GM21360 (cell line): ENCODE measurements at regions not wholly inside any gene's neighbourhood (a gene's known extent, or its start where the extent isn't known, plus 50 kb on each side); places are given as distances from the start of the nearest gene placed in this dataset.
A peak's percentile ranks its signal among the peaks of the same experiment; 100 is the strongest.

ENCODE experiments used
- ATAC-seq: cut with Tn5 transposase; IDR thresholded peaks from one replicate; pipeline ENCODE4 v1.9.1; 2021; ENCODE audit warnings: mild to moderate bottlenecking, moderate library complexity; ENCODE audit not compliant: unreplicated experiment

DNA sequence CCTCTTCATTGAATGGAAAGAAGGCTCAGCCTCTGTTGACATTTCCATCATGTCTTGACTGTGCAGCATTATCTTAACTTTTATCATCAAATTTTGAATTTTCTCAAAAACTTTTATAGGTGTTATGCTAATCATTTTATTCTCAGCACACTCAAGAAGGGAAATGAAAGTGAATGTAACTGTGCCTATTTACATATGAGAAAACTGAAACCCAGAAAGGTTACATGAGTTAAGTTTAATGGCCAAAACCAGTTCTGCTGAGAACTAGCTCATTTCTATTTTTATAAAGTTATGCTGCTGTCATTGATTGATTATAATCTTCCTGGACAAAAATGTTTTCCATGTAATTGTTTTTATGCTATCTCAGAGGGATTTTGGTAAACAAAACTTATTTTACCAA, 618.8 kb upstream of the NRXN1 start:
- ATAC-seq: peak; percentile 84

DNA sequence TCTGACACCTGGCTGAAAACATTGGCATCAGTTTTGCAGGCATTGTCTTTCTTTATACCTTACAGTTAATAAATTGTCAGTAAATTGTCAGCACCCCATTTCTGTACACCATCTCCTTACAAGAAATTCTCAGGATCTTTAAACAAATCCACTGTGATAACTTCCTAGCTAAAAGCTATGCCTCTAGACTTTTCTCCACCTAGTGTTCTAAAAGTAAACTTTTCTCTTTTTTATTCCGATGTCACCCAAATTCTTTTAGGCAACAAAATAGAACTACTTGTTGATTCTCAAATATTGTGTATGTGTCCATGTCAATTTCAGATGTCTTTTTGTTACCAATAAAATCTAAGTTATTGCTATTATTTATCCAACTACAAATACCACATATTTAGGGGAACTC, 617.4 kb upstream of the NRXN1 start:
- ATAC-seq: no peak

DNA sequence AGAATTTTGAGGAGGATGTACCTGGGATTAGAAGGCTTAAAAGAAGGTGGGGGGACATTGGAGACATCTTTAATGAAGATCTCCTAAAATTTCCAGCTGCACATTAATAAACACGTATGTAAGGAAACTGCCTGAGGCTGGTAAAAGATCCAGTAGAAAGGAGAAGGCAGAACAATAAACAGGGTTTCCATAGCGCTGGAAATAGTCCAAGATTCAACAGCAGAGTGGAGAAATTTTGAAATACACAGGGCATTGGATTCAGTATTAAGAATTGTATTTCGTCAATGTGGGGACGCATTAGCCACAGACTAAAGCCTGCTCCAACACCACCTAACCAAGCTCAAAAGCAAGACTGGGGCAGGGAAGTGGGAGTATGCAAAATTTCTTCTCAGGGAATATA, 606.9 kb upstream of the NRXN1 start:
- ATAC-seq: no peak

DNA sequence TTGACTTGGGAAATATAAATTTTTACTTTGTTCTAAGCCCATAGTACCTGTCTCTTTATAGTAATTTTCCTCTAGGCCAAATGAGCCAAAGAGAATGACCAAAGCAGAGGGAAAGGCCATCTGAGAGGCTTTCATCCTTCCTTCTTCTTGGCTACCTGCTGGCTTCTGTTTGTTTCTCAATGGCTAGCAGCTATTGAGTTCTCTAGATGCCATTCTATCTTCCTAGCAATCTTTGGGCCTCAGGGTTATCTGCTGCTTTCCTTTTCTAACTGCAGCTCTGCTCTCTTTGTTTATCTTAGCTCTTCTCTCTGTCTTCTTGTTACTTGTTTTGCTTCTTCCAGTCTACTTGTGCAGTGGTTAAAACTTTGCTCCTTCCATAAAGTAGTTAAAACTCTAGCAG, 601.1 kb upstream of the NRXN1 start:
- ATAC-seq: no peak

DNA sequence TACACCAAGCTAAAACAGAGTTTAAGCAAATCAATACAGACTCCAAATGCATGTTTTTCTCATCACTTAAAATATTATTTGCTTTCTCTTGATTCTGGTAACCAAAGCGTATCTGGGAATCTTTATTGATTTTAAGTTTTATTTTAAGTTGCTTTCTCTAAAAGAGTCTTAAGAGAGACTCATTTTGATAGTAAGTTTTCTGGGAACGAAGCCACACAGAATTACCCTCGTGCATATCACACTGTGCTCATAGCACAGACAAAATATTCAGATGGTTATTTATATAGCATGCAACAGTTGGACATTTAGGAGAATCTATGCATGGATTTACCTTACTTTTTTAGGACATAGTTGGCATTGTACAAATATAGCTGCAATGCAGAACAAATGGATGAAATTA, 597.5 kb upstream of the NRXN1 start:
- no peak for ATAC-seq

DNA sequence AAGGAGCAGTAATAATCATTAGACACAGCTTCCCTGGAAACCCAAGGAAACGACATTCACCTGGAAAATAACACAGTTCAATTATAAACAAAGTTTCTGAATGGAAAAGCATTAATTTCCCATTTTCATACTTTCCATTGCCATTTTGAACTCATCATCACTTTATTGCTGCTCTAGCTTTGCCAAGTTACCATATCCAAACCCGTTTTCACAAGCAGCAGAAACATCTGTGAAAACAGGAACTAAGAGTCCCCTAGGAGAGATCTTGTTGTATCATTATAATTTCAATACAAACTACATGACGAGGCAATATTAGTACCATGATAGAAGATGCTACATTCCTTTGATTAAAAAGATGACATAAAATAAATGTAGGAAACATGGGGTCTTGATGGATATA, 597.0 kb upstream of the NRXN1 start:
- ATAC-seq: no peak

DNA sequence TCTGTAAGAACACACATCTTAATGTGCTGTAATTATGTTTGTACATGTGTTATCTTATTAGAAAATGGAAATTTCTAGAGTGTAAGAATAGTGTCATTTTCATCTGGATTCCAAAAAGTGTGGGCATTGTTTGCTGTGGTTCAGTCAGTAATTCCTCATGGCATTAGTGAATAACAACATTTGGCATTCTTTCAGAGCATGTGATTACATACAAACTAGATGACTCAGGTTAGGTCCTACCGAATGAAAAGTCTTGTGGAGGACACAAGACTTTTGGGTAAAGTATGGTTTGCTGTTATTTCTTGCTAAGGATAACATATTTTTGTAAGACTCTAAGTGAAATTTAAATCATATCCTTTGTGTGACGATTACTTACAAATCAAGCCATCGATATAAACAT, 593.1 kb upstream of the NRXN1 start:
- no peak for ATAC-seq

DNA sequence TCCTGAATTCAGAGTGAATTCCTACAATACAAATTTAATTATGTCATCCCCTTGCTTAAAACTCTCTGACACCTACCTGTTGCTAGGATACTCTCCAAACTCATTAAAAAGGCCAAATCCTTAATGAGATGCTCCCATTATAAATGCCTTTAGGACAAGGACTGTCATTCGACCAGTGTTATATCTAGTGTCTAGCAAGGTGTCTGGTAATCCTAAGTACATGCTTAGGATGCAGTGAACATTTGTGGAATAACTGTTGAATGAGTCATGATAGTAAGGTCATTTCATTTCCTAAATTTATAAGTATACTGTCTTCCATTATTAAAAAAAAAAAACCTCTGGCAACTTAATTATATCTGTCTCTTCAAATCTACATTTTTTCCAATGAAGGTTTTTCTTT, 588.9 kb upstream of the NRXN1 start:
- ATAC-seq: no peak

DNA sequence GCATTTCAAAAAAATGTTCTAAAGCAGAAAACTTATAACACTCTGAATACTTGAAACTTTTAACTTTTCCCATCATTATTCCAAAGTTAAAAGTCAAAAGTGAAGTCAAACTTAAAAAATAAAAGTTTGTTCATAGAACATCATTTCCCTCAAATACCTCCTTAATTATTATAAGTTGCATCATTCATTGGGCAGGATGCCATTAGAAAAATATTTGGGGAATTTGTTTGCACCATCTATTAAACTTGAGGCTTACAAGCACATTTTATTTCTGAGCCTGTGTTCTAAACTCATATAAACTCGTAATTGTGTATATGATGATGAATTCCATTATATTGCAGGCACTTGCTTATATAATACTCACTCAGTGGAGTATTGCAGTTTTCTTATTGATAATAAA, 588.0 kb upstream of the NRXN1 start:
- no peak for ATAC-seq

DNA sequence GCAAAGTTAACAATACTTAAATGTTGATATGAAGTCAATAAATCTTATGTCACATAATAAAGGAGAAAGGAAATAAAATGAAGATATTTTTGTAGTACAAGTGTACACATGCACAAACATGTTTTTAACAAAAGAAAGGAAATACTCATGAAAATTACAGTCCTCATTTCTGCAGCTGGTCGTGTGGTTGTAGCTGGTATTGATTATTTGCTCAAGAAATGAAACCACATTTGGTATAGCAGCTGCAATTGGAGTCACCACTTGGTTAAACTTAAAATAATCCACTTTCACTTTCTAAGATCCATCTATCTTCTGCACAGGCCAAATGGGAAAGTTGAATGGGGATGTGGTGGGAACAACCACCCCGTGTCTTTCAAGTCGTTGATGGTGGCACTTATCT, 580.5 kb upstream of the NRXN1 start:
- ATAC-seq: no peak

DNA sequence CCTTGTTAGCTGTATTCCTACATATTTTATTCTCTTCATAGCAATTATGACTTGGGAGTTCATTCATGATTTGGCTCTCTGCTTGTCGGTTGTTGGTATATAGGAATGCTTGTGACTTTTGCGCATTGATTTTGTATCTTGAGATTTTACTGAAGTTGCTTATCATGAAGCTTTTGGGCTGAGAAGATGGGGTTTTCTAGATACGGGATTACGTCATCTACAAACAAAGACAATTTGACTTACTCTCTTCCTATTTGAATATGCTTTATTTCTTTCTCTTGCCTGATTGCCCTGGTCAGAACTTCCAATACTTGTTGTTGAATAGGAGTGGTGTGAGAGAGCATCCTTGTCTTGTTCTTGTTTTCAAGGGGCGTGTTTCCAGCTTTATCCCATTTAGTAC, 569.8 kb upstream of the NRXN1 start:
- ATAC-seq: no peak

DNA sequence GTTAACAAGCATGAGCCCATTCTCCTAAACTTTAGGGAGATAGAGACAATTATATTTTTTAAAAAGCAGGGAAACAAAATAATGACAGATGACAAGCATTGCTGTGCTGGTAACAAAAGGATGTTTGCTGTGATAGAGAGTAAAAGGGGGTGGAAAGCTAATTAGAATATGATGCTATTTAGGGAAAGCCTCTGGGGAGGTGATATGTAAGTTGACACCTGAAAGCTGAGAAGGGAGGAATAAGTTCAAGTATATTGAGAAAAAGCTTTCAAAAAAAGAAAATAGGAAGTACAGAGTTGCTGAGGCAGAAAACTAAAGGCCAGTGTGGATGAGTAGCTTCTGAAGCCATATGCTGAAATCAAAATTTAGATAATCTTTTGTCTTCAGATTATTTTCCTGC, 565.2 kb upstream of the NRXN1 start:
- ATAC-seq: no peak

DNA sequence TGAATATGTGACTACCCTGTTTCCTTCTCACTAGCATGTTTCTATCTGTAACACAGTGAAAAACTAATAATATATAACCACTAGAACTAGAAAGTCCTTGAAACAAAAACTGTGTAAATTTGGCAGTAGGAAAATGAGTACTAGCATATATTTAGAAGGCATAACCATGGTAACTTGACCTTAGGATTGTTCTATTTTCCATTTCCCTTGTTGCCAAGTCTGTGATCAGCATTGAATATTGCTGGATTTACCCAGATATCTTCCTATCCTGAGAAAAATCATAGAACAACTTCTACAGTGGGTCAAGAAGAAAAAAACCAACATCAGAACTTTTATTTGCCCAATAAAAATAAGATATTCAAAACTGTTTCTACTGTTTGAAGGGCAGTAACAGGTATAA, 563.9 kb upstream of the NRXN1 start:
- no peak for ATAC-seq

DNA sequence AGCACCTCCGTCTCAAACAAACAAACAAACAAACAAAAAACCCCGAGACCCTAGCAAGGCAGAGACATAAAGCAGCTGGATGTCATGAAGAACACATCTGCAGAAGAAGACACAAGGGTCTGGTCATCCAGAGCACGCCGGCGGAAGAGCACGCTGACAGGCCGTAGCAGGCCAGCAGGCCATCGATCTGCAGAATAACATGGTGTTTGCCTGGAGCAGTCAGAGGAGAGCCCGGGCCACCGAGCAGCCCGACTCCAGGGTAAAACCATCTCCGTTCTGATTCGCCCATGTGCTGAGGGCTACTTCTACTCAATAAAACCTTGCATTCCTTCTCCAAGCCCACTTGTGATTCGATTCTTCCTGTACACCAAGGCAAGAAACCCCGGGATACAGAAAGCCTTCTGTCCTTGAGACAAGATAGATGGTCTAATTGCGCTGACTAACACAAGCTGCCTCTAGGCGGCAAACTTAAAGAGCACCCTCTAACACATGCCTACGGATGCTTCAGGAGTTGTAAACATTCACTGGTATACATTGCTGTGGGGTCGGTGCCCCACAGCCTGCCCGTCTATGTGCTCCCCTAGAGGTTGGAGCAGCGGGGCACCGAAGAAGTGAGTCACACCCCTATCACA, 549.8 kb upstream of the NRXN1 start:
- no peak for ATAC-seq

DNA sequence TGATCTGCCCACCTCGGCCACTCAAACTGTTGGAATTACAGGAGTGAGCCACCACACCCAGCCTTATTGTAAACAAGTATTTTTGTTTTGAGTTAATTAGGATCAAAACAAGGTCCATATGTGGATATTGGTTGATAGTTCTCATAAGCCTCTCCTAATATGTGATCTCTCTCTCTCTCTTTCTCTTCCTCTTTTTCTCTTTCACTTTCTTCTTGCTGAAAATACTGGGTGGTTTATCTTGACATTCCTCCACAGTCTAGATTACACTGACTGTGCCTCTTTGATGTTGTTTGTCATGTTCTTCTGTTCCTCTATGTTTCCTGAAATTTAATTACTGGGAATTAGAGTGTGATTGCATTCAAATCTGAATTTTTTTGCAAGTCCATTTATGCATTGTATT, 547.5 kb upstream of the NRXN1 start:
- no peak for ATAC-seq

DNA sequence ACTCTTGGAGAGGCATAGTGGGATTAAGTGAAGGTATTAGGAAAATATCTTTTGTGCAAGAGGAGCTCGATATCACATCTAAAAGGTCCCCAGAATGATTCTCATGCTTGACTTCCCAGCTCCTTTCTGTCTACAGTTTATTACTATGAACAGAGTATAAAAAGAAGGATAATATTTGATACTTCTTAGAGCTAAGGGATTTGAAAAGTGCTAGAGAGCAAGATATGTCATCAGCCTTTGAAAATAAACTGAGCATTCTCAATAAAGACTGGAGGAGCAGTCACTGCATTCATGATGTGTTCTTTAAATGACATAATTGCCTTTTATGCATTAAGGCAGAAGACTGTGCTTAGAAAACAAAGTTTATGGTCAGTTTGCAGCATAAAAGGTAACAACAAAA, 543.2 kb upstream of the NRXN1 start:
- no peak for ATAC-seq

DNA sequence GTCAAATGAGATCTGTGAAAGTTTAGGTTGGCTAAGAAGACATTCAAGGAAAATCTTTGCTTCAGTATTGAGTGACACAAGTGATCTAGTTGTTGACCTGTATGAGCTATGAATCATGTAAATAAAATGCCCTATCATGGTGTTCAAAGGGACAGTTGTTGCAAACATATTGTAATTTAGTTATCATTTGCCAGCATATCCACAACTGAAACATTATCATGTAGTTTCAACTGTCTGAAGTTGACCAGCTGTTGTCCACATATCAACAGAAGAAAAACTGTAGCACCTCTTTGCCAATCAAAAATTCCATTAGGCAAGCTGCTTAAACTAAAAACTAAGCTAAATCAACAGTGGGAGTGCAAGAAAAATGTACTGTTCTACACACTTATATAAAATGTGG, 527.1 kb upstream of the NRXN1 start:
- ATAC-seq: no peak

DNA sequence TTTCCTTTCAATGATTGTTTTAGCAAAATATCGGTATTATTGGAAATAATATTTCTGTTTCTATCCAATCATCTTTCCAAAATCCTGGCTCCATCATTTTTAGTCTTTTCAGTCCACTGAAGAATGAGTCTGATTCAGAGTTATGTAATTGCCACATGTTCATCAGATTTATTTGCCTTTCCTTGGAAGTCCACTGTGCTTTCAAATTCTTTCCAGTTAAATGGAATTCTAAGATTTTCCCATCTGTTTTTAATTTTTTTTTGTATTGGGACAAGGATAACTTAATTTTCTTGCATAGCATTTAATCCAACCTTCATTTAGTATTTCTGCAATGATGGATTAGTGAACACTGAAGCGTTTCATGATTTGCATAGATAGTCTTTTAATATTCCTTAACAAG, 521.5 kb upstream of the NRXN1 start:
- no peak for ATAC-seq

DNA sequence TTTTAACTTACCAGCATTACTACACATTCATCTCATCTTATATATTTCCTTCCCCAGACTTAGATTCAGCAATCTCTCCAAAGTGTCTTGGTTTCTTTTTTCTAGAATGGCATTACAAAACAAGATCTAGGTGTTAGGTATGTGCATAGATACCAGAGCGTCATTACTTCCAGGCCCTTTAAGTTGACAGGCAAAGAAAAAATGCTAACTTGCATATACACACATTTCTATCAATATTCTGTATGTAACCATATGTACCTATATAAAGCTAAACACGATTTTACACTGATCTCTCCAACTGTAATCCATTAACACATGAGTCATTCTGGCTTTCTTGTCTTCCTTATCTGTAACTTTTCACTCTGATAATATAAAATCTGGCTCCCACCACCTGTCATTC, 503.8 kb upstream of the NRXN1 start:
- ATAC-seq: no peak

DNA sequence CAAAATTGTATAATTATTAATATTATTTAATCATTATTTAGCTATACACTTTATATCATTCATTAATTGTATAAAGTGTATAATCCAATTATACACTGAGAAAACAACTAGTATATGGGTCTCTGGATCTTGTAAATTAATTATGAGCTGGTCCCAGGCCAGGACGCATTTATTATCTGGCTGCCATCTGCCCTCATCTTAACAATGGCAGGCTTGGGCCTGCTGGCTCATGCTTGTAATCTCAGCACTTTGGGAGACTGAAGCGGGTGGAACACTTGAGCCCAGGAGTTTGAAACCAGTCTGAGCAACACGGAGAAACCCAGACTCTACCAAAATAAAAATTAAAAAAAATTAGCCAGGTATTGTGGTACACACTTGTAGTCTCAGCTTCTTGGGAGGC, 502.2 kb upstream of the NRXN1 start:
- ATAC-seq: no peak

DNA sequence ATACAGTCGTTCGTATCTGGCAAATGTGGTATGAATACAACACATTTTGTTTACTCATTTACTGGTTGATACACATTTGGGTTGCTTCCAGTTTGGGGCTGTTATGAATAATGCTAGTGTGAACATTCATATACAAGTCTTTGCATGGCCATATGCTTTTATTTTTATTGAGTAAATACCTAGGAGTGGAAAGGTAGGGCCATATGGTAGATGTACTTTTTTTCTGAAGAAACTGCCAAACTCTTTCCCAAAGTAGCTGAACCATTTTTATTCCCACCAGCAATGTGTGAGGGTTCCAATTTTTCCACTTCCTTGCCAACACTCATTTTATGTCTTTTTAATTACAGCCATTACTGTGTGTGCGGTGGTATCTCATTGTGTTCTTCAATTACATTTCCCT, 496.2 kb upstream of the NRXN1 start:
- no peak for ATAC-seq

DNA sequence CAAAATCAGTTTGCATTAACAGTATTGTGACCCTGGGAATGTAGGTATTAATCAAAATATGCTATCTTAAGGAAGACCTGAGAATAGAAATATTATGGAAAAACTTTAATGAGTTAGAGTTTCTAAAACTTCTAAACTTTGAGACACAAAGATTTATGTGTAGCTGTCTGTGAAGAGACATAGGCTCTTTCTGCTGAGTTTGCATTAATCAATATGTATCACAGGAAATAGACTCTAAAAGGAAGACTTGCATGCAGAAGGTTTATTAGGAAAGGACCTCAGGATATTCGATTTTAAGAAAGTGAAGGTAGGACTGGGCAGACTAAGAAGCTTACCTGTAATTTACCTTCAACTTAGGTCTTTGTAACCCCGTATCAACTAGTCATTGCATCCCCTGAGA, 494.8 kb upstream of the NRXN1 start:
- no peak for ATAC-seq

DNA sequence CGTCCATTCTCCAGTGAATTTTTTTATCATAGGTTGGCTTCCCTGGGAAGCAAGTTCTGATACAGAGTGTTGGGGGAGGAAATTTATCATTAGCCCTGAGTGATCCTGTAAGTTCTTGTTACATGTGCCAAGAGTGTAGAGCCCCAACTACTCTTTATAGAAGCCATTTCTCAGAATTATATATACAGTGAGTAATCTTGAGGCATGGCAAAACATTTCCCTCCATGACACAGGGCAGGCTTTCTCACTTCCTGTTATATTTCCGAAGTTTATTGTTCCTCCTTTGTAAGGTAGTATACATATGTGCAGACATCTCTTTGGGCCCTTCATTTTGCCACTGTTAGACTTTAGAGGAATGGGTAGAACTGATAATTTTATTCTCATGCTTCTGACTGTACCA, 484.7 kb upstream of the NRXN1 start:
- ATAC-seq: no peak

DNA sequence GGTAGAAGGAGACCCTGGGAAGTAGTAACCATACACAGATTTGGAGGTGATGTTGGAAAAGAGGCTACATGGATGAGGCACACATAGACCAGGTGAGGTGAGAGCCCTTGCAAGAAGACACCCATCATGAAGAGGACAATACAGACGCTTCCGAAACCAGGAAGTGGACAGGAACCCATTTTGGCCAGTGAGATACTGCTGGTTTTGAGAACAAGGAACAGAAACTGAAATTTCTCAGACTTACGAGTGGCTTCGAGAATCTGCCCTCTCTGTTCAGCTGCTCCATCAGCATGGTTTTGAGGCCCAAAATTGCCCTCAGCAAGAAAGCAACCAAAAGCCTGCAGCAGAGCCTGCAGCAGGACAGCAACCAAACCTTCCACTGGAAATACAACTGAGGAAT, 479.1 kb upstream of the NRXN1 start:
- peak; percentile 94 for ATAC-seq
